Breast epithelium (tissue), 4 donors: ENCODE measurements at regions not wholly inside any gene's neighbourhood (a gene's known extent, or its start where the extent isn't known, plus 50 kb on each side); places are given as distances from the start of the nearest gene placed in this dataset.

ENCODE experiments used
- DNase-seq, 2 donors: peaks; one replicate each; pipeline ENCODE4 v3.0.0-alpha.2; 2019; ENCODE audit warnings: low spot score in 2 of 2
- H3K27ac ChIP-seq, 2 donors: fragments of 200-600 bp; sonication (generic) in 1 of 2; one replicate each; pipeline ENCODE4 v1.5.1; 2016 to 2019; ENCODE audit warnings: mild to moderate bottlenecking in 1 of 2
- H3K27me3 ChIP-seq, 2 donors: fragments of 200-600 bp; sonication (generic) in 1 of 2; one replicate each; pipeline versions ENCODE4 v1.5.1 to v1.6.0; 2017 to 2019; ENCODE audit warnings: control low read depth in 1 of 2, mild to moderate bottlenecking in 1 of 2
- H3K36me3 ChIP-seq: fragments of 200-600 bp; one replicate; pipeline ENCODE4 v1.5.1; 2019
- H3K4me1 ChIP-seq, 2 donors: fragments of 200-600 bp; sonication (generic); one replicate each; pipeline ENCODE4 v1.5.1; 2016 to 2019; ENCODE audit warnings: control low read depth in 1 of 2
- H3K4me3 ChIP-seq, 3 donors: fragments of 200-600 bp; sonication (generic); 1 replicate in 2 of 3; 2 replicates in 1 of 3; pipeline ENCODE4 v1.5.1; 2016 to 2019; ENCODE audit warnings: mild to moderate bottlenecking in 3 of 3, moderate library complexity in 2 of 3
- H3K9me3 ChIP-seq, 2 donors: fragments of 200-600 bp; sonication (generic) in 1 of 2; one replicate each; pipeline ENCODE4 v1.5.1; 2016 to 2019; ENCODE audit warnings: control low read depth in 1 of 2
- CTCF ChIP-seq, 3 donors: fragments of 450-650 bp; IDR thresholded peaks; one replicate each; pipeline ENCODE4 v1.5.1; 2016 to 2017; ENCODE audit warnings: antibody characterized with exemption in 3 of 3, mild to moderate bottlenecking in 3 of 3, moderate library complexity in 3 of 3
- POLR2A ChIP-seq: fragments of 450-650 bp; IDR thresholded peaks from one replicate; pipeline ENCODE4 v1.6.1; 2016; ENCODE audit warnings: antibody characterized with exemption, mild to moderate bottlenecking, moderate library complexity
- POLR2AphosphoS5 ChIP-seq, 3 donors: sonication (generic); formaldehyde crosslinking; IDR thresholded peaks; one replicate each; pipeline ENCODE4 v1.6.1; 2017; ENCODE audit warnings: antibody characterized with exemption in 3 of 3
- intact Hi-C: fragments of 100-400 bp; cut with DNase I; formaldehyde crosslinking; loops from one replicate; pipeline ENCODE4 v1.15.1; 2023; ENCODE audit warnings: low total_unique reads

GRCh38 chr20:24825591-24825990 lies 123.5 kb upstream of the CST7 start:
- intact Hi-C loops, result no loop called here
- TF ChIP-seq CTCF (IDR thresholded peaks at IDR 0.05) (no peak), POLR2AphosphoS5 (IDR thresholded peaks at IDR 0.05) (no peak), POLR2A (no peak)

GRCh38 chr20:24827603-24828295 lies 121.3 kb upstream of the CST7 start:
- Histone ChIP-seq H3K36me3 (no peaks in the 10 kb centered on the region), H3K4me3 (no peak overlapping the region), H3K9me3 (peaks cover 5 to 8% of the 10 kb centered on the region in 2 donors), H3K4me1 (no peaks in the 10 kb centered on the region), H3K27me3 (no peaks in the 10 kb centered on the region), H3K27ac (no peak overlapping the region)
- no peak for DNase-seq
- TF ChIP-seq POLR2AphosphoS5 (IDR thresholded peaks at IDR 0.05), result no peak
- no peak for TF ChIP-seq POLR2A
- no peak for TF ChIP-seq CTCF (IDR thresholded peaks at IDR 0.05)
- intact Hi-C loops, result no loop called here

More at GRCh38 chr20:24825591-24825990, 123.5 kb upstream of the CST7 start:
- no peak for DNase-seq
- Histone ChIP-seq H3K4me1 (no peaks in the 10 kb centered on the region), H3K9me3 (no peaks in the 10 kb centered on the region), H3K4me3 (no peak overlapping the region), H3K27ac (no peak overlapping the region), H3K27me3 (no peaks in the 10 kb centered on the region), H3K36me3 (no peaks in the 10 kb centered on the region)

GRCh38 chr20:24828992-24829648 lies 119.9 kb upstream of the CST7 start:
- no peaks in the 10 kb centered on the region for H3K4me1 ChIP-seq
- H3K9me3 ChIP-seq, result peaks cover 5 to 8% of the 10 kb centered on the region in 2 donors
- H3K36me3 ChIP-seq, result no peaks in the 10 kb centered on the region
- no peak overlapping the region for H3K4me3 ChIP-seq
- H3K27ac ChIP-seq, result no peak overlapping the region
- DNase-seq, result no peak
- intact Hi-C loops, result no loop called here
- H3K27me3 ChIP-seq, result no peaks in the 10 kb centered on the region
- no peak for TF ChIP-seq POLR2AphosphoS5 (IDR thresholded peaks at IDR 0.05)
- no peak for TF ChIP-seq CTCF (IDR thresholded peaks at IDR 0.05)
- TF ChIP-seq POLR2A, result no peak

- H3K27me3 ChIP-seq, result no peaks in the 10 kb centered on the region
- peaks cover 5 to 8% of the 10 kb centered on the region in 2 donors for H3K9me3 ChIP-seq
- intact Hi-C loops, result no loop called here
- H3K4me3 ChIP-seq, result no peak overlapping the region
- TF ChIP-seq POLR2A, result no peak
- no peak for TF ChIP-seq POLR2AphosphoS5 (IDR thresholded peaks at IDR 0.05)
- TF ChIP-seq CTCF (IDR thresholded peaks at IDR 0.05), result no peak
- H3K4me1 ChIP-seq, result no peaks in the 10 kb centered on the region
- no peak overlapping the region for H3K27ac ChIP-seq
- DNase-seq, result no peak
- no peaks in the 10 kb centered on the region for H3K36me3 ChIP-seq
These were observed 119.3 kb upstream of the CST7 start for GRCh38 chr20:24829649-24830370.

GRCh38 chr20:24830649-24831048 lies 118.4 kb upstream of the CST7 start:
- Histone ChIP-seq H3K9me3 (peaks cover 5 to 8% of the 10 kb centered on the region in 2 donors), H3K36me3 (no peaks in the 10 kb centered on the region), H3K27me3 (no peaks in the 10 kb centered on the region), H3K4me1 (no peaks in the 10 kb centered on the region), H3K27ac (no peak overlapping the region), H3K4me3 (no peak overlapping the region)
- TF ChIP-seq CTCF (IDR thresholded peaks at IDR 0.05) (no peak), POLR2A (no peak), POLR2AphosphoS5 (IDR thresholded peaks at IDR 0.05) (no peak)
- DNase-seq, result no peak
- intact Hi-C loops, result no loop called here
